Hematopoietic multipotent progenitor cell (in vitro differentiated cells): ENCODE measurements at regions not wholly inside any gene's neighbourhood (a gene's known extent, or its start where the extent isn't known, plus 50 kb on each side); places are given as distances from the start of the nearest gene placed in this dataset.

ENCODE experiments used
- DNase-seq, 3 donors: peaks; one replicate each; pipeline ENCODE4 v3.0.0-alpha.2; 2011 to 2015; ENCODE audit warnings: low read depth in 2 of 3, low spot score in 2 of 3

DNA sequence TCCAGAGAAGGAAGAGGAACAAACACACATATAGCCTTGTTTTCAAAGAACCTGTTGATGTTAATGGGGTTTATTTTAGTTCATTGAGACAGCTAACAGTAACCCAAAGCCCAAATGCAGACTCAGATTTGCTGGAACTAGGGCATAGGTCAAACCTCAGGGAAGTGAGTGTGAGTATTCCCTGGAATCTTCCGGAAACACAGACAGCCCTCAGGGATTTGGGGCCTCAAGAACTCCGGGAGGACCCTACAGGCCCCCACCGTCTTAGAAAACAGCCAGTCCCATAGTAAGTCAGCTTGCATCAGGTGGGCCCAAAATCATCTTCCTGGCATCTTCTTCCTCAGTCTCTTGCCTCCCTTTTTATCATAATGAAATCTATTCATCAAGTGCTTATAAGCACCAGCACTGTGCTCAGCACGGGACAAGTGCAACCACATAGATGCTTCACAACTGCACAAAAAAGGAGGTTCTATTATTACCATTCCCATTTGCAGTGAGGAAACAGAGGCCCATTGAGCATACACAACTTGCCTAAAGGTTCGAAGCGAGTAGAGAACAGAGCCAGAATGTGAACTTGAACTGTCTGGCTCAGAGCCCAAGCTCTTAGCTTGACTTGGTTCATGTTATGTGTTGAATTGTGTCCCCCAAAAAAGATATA is 50.2 kb upstream of the BCL11A start:
- DNase-seq: no peak

DNA sequence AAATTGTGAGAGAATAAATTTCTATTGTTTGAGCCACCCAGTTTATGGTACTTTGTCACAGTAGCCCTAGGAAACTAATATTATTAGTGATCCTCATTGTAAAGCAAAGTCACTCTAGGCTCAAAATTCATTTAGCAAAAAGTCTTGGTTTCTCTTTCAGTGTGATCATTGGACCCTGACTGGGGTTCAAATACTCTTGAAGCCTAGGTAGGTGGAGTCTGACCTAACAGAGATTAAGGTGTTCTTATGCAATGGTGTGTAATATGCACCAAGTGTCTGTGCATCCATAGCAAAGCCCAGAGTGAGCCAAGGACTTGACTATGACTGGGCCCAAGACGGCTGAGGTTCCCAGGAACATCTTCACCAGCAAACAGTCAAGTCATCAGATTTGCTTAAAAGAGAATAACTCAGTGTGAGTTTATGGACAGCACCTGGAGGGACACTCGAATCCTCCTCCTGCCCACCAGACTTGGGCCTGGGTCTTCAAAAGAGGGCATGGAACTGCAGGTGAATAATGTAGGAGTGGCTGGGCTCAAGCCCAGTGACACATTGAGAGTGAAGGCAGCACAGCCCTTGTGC is 51.1 kb upstream of the BCL11A start:
- DNase-seq: no peak

DNA sequence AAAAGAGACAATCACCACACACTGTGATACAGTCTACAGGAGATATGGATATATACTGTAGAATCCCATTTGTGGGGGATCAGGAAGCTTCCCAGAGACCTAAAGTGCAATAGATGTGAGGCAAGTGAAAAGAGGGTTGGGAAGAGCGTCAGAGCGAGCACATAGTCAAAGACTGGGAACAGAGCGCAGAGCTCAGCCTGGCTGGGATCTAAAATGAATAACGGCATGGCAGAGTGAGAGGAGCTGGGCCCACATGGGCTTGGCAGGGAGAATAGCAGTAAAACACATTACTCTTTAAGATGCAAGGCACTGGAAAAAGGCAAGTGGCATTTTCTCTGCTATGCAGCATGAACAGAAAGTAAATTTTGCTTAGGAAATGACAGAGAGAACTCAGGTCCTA is 52.4 kb upstream of the BCL11A start:
- no peak for DNase-seq

DNA sequence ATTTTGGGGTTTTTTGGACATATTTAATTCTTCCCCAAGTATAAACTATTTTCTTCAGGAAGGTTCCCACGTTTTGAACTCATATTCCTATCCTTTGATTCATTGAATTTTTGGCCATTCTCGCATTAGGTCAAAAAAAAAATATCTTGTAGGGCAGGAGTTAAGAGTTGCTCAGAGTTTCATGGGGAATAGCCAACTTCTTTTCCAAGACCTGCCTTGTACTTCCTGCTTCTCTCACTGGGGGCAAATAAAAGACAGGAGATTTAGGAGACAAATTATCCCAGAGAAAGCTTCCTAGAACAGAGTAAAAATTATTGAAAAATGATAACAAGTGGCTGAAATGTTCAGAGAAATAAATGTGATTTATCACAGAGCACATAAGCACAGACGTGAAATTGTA is 55.2 kb upstream of the BCL11A start:
- no peak for DNase-seq

DNA sequence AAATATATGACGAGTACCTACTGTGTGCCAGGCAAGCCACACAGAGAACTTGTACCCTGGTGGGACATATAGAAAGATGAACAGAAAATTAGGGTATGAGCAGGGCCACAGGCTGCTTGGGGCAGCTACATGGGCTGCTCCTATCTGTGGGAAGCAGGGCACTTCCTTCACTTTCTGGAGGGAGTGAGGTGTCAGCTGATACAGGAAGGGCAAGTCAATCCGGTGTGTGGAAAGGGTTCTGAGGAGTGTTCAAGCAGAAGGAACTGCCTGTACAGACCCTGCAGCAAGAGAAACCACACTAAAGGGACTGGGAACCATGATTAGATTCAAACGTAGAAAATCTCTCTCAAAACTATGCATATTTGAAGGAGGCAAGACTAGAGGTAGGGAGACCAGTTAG is 58.6 kb upstream of the BCL11A start:
- DNase-seq: peak in 2 of 3 donors; percentile 42 to 69

DNA sequence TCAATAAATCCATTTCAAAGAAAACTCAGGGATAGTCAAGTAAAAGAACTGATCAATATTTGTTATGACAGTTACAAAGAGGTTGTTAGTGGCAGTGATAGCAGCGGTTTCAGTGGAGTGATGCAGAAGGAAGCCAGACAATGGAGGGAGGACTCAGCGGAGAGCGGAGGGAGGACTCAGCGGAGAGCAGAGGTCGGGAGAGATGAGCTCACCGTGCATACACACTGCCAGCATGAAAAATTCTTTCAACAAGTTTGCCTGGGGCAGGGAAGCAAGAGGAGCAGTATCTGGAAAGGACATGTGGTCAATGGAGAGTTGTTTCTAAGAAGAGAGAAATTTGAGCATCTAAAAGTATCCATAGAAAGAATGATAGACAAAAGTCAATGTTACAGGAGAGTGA is 60.9 kb upstream of the BCL11A start:
- DNase-seq: no peak

DNA sequence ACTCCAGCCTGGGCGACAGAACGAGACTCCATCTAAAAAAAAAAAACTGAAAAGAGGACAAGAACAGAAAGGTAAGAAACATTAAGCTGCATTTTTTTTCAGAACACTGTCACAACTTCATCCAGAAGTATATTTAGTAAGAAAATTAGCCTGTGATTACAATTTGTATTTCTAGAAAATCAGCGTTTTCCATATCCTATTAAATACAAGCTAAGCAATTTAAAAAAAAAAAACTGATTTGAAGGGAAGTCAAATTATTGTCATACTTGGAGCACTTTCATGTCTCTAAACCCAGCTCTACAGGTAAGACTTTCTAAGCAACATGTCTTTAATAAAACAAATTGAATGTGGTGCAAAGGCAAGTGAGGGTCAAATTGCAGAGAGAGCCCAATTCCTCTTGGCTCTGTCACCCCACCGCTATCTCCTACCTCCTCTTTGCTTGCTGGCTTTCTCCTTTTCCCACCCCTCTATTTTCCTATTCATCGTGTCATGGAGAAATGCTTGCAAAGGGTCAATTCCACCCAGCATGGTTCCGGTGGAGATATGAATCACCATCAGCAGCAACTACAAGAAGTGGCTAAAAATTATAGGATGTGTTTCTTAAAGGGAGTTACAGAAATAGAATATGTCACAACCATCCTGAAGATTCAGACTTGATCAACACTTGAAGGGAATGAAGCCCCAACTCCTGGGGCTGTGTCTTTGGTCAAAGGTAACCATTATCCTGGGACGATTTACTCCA is 68.4 kb upstream of the BCL11A start:
- DNase-seq: no peak

DNA sequence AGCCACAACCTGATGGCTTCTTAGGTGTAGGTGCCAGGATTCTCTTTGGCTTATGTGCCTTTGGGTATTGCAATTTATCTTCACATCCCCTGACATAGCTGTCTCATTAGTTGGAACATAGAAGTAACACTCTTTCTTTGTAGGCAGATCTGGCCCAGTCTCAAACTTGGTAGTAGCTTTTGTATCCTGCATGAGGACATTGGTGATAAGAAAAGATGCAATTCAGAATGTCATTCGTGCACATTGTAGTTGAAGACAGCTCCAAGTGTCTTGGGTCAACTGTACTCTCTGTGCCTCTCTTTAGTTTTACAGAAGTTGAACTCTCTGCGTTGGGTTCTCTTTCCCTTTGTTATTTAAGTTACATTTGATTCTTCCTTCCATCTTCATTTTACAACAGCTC is 69.6 kb upstream of the BCL11A start:
- DNase-seq: no peak

DNA sequence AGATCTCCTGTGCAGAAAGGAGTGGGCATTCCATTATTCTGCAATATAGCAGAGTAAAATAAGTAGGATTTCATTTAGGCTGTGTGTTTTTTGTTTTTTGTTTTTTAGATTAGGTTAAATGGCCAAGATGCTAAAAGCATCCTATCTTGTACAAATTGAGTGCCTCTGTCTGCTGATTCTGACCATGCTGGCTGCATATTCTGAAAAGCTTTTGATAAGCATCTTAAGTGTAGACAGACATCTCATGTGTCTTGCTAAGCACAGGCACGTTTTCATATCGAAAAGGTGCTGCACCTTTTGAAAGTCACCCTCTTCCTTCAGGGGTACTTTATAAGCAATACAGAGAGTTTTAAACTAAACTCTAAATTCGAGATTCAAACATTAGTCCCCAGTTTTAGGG is 74.0 kb upstream of the BCL11A start:
- no peak for DNase-seq

DNA sequence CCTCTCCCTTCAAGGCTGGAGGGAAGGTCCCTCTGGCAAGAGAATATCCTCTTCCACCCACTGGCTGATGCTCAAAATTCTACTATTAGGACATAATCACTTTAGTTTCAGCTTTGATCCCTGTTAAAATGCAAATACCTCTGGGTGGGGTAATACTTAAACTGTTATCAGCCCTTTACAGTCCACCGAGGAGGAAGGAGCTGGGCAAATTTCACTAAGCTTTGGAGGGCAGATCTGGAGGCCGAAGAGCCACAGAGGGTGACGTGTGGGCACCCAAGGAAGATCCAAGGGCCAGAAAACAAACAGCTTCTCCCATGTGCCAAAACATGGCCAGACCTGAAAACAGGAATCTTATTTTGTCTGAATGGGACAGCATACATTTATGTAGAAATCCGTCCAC is 74.6 kb upstream of the BCL11A start:
- no peak for DNase-seq

DNA sequence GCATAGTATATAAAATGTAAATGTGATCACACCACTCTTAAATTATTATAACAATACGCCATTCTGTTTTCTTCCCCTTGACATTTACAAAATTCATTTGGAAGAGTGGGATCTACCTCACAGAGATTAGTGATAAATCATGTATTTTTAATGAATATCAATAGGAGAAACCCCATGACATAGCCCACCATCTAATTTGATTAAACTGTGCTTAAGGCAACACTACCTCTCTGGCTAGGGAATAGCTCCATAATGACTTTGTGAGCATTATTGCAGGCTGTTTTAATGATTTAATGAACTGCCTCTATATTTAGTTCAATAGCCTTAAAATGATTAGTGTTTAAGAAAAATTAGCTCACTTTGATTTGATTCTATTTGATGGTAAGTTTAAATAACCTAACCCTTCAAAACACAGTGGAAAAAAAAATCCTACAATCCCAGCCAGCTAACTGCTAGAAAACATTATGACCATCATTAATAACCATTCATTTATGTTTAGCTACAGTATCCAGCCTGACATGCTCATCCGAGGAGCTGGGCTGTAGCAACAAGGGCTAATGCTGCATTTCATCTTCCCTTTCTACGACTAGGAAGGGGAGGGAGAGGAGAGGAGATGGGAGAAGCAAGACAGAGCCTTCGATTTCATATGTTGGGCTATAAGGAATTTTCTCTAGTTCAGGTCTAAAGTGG is 75.3 kb upstream of the BCL11A start:
- DNase-seq: no peak

DNA sequence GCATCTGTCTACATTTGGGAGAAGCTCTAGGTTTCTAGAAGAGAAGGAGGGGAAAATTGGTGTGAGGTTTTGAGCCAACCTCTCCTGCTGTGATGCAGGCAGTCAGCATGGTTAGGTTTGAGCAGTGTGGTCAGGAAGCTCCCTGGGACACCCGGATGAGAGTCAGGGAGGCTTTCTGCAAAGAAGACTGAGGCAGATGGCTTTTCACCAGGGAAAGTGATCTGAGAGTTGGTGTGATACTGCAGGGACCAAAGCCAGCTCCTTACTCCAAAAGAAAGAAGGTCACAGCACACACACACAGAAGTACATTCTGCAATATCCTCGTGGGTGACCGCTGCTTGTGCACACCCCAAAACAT is 75.8 kb upstream of the BCL11A start:
- no peak for DNase-seq

DNA sequence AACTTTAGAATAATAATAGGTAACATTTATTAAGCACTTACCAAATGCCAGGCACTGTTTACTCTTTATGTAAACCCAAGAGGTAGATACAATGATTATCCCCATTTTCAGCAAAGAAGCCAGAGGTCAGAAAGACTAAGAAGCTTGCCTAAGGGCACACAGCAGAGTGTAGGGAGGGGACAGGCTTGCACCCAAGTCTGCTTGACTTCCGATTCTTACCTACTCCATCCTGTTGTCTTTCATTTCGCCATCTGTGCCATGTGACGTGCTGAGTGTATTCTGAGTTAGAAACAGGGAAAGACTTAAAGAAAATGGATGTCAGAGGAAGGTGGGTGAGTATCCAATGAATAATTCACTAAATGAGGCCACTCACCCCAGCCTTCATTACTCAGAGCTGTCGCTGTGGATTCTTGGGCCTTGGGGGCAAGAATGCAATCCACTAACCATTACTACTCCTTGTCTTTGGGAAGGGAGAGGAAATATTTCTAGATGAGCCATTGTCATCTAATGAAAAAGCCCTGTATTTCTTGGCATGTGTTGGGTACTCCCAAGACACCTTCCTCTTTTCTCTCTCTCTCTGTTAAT is 76.4 kb upstream of the BCL11A start:
- no peak for DNase-seq

DNA sequence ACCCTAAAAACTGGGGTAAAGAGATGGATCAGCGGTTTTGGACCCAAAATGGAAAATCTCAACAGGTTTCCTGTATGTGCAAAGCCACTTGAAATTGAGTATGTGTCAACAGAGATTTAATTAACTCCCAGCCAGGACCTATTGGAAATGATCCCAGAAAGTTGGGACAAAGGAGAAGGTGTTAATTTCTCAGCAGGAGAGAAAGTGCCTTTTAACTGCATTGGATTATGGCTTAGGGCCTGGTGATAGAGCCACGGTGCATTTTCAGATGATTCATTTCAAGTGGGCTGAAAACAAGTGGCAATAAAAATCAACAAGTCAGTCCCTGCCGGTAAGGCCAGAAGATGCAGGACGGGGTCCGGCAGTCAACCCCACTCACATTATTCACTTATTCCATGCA is 80.2 kb upstream of the BCL11A start:
- no peak for DNase-seq

DNA sequence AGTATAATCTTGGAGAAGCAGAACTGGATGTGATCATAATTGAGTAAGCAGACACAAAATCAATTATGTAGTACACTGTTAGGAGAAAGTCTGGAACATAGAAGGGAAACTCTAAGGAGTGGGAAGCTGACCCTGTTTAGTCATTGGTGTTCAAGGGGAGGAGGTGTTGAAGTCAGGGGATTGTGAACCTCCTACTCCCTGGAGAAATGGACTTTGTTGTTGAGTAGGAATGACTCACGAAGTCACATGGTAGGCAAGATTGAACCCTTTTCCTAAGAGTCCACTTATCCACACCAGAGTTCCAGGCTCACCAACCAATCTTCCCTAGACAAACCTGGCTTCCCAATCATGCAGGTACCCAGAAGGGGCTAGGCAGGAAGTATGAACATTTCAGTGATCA is 81.0 kb upstream of the BCL11A start:
- DNase-seq: no peak

DNA sequence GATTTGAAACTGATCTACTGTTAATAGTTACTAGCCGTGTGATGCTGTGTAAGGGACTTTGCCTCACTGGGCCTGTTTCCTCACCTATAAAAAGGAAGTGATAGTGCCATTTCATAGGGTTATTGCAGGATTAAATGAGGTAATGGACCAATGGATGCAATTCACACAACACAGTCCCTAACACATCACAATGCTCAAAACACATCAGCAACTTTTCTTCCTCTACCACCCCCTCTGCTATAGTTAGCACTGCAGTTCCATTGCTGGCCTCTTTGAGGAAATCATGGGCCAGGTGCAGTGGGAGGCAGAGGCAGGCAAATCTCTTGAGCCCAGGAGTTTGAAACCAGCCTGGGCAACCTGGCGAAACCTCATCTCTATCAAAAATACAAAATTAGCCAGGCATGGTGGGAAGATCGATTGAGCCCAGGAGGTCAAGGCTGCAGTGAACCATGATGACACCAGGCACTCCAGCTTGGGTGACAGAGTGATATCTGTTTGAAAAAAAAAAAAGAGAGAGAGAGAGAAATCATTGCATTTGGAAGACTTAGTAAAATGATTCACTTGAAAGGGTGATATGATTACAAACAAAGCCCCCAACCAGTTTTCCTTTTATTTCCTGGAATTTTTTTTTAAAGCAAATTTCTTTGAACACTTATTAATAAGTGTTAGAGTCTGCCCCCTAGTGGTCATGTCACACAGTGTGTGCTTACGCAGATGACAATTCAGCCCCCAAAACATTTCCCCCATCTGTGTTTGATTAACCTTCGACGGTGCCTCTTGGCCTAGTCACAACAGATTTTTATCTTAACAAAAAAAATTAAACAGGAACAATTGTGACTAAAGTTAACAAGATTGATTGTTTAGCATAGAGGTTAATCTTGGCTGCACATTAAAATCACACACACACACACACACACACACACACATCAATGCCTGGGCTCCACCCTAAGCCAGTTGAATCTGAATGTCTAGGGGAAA is 88.6 kb upstream of the BCL11A start:
- DNase-seq: peak in 2 of 3 donors; percentile 55 to 81

DNA sequence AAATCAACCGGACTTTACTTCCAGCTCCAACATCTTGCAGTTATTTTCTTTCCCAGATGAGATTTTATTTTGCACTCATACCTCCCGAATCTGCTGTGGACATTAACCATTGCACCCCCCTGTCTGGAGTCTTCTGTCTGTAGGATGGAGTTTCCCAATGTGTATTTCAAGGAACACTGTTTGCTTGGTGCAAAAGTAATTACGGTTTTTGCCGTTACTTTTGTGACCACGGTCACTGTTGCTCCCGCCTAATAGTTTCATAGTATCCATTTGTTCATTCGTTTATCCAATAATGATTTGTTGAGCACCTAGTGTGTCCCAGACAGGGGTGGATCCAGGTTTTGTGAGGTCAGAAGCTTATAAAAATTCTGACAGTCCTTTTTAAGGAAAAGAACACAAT is 90.3 kb upstream of the BCL11A start:
- DNase-seq: no peak

DNA sequence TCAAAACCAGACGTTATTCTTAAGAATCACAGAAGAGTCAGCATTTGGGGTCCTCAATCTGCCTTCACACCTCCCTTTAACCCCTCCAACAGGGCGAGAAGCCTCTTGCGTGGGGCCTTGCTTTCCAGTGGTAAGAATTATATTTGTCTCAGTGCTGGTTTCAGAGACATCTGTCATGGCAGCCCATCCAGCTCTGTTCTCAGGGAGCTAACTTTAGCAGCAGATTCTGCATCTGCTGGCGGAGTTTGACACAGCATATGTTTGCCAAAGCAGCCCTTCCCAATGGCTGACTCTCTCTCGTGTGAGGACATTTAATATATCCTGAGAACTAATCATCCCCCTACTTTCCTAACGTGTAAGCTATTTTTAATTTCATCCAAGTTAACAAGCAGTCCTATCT is 91.5 kb upstream of the BCL11A start:
- DNase-seq: no peak

DNA sequence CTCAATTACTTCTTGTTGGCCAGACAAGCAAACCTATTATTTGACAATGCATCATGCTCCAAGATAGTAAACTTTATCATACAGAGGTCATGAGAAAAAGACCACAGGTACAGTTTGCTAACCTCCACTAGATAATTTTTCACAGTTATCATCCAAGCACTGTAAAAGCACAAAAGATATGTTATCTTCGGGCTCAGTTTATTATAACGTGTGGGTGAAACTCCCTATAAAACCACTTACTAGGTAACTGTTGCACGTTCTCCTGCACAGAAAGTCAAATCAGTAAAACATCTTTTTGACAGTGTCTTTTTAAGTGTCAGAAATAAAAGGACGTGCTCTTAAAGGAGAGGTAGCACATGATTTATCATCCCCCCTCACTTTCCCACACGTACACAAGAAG is 94.7 kb upstream of the BCL11A start:
- no peak for DNase-seq

DNA sequence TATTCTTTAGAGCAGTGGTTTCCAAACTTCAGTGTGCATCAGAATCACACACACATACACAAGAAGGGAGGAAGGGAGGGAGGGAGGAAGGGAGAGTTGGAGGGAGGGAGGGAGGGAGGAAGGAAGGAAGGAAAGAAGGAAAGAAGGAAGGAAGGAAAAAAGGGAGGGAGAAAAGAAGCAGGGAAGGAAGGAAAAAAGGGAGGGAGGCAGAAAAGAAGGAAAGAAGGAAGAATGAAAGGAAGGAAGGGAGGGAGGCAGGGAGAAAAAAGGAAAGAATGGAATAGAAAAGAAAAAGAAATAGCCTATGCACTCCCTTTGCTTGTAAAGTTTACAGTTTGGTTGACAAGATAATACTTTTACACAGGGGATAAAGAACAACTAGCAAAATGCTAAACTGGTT is 96.3 kb upstream of the BCL11A start:
- DNase-seq: no peak
